ENCODE measurements at regions not wholly inside any gene's neighbourhood (a gene's known extent, or its start where the extent isn't known, plus 50 kb on each side); places are given as distances from the start of the nearest gene placed in this dataset.

DNA sequence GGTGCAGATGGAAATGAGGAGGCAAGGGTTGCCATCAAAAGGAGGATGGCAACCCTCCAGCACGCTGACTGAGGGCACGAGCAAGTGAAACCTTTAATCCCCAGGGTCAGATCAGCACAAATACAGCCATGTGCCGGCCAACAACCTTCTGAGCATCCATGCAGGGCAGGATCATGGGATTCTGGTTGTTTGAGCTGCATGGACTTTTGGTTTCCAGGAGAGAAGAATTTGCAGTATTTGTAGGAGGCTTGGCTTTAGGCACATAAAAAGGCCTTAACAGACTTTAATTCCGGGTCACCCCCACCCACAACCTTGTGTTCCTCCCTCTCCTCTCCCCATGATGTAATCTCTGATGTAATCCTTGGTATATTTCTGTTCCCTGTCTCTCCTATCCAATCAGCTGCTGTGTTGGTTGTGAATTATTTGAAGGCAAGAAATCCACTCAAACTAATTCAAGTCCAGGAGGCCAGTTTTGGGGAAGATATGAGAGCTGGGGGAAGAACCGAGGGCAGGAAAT, 254.3 kb downstream of the SHQ1 start:
- no peak for DNase-seq (ENCODE audit: low read depth)

DNA sequence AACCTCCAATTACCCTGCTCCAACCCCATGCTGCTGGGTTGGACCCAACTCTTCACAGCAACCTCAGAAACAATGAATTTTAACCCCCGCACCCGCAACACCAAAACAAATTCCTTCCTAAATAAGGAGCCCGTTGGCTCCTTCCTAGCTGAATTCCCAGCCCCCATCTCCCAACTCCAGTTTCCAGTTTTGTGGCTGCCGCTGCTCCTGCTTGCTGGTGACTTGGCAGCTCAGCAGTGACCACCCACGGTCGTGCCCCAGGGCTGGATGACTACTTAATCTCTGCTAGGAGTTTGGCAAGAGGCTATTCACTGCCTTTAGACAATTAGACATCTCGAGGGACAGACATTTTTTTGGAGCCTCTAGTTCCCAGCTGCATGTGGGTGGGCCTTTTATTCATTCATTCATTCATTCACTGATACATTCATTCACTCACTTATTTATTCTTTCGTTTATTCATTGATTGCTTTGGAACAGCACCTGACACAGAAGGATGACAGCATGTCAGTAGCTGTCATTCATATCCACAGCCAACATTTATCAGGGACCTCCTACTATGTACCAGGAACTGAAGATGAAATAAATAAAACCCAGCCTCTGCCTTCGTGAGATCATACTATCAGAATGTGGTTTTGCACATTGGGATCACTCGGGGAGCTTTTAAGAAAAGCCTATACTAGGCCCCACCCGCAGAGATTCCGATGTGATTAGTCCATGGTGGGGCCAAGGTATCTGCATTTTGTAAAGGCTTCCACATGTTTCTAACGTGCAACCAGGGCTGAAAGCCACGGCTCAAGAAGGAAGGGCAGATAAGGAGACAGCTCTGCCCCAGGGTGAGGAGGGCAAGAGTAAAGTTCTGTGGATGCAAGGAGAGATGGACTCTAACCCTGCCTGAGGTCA, 256.5 kb downstream of the SHQ1 start:
- peak; percentile 99 for DNase-seq (ENCODE audit: low read depth)

- DNase-seq (ENCODE audit: low read depth), result no peak
Observed at GRCh38 chr3:72590732-72591221, 257.5 kb downstream of the SHQ1 start.

- no peak for DNase-seq (ENCODE audit: low read depth)
Observed at GRCh38 chr3:72587282-72587681, 261.0 kb downstream of the SHQ1 start.

DNA sequence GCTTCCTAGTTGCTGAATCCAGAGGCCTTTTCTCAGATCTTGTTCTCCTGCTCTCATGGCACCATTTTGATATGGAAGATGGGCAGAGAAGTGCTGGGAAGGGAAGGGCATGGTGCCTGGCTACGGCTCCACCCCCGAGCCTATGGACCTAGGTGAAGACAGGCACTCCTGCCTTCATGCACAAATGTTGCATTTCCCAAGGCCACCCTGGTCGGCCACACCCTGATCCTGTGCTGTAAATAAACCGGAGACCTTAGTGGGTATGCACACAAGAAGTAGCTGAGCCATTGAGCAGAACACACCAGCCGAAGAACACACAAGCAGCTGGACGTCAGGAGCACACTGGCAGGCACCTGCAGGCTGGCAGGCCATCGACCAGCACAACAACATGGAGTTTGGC, 261.6 kb downstream of the SHQ1 start:
- DNase-seq (ENCODE audit: low read depth), result no peak

GRCh38 chr3:72585966-72586365, 262.3 kb downstream of the SHQ1 start:
- no peak for DNase-seq (ENCODE audit: low read depth)

DNA sequence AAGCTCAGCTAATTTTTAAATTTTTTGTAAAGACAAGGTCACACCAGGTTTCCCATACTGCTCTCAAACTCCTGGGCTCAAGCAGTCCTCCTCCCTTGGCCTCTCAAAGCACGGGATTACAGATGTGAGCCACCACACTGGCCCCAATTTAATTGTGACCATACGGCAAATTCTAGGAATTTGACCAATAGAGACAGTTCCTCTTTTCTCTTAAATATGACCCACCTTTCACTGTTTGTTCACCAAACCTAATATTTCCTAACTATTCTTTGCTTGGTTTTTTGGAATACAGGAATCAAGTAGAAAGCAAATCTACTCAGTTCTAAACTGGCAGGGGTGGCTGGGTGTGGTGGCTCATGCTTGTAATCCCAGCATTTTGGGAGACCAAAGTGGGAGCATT, 264.0 kb downstream of the SHQ1 start:
- DNase-seq (ENCODE audit: low read depth), result no peak

GRCh38 chr3:72582963-72583362, 265.3 kb downstream of the SHQ1 start:
- no peak for DNase-seq (ENCODE audit: low read depth)

- no peak for DNase-seq (ENCODE audit: low read depth)
Observed at GRCh38 chr3:72582211-72582878, 265.9 kb downstream of the SHQ1 start.

DNA sequence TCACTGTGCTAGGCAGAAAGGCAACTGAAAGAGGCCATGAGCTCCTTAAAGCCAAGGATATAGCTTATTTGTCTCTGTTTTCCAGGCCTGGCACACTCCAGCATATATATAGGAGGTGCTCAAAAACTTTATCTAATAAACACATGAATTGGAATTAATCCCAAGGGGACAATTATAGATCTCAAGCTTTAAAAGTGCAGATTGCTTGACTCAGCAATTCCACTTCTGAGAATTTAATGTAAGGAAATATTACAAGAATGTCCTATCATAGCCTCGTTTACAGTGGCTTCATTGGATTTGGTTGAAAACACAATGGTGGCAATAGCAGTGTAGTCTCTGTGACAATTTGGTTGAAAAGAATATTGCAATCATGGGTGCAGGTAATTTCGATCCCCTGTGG, 267.3 kb downstream of the SHQ1 start:
- no peak for DNase-seq (ENCODE audit: low read depth)

- no peak for DNase-seq (ENCODE audit: low read depth)
Observed at GRCh38 chr3:72580246-72580756, 267.9 kb downstream of the SHQ1 start.

GRCh38 chr3:72579581-72580245, 268.5 kb downstream of the SHQ1 start:
- DNase-seq (ENCODE audit: low read depth), result no peak

- no peak for DNase-seq (ENCODE audit: low read depth)
Observed at GRCh38 chr3:72579191-72579580, 269.1 kb downstream of the SHQ1 start.

GRCh38 chr3:72577190-72577589, 271.1 kb downstream of the SHQ1 start:
- no peak for DNase-seq (ENCODE audit: low read depth)

GRCh38 chr3:72576563-72576962, 271.7 kb downstream of the SHQ1 start:
- DNase-seq (ENCODE audit: low read depth), result no peak

- no peak for DNase-seq (ENCODE audit: low read depth)
Observed at GRCh38 chr3:72574144-72574543, 274.1 kb downstream of the SHQ1 start.

GRCh38 chr3:72573051-72573450, 275.2 kb downstream of the SHQ1 start:
- no peak for DNase-seq (ENCODE audit: low read depth)

DNA sequence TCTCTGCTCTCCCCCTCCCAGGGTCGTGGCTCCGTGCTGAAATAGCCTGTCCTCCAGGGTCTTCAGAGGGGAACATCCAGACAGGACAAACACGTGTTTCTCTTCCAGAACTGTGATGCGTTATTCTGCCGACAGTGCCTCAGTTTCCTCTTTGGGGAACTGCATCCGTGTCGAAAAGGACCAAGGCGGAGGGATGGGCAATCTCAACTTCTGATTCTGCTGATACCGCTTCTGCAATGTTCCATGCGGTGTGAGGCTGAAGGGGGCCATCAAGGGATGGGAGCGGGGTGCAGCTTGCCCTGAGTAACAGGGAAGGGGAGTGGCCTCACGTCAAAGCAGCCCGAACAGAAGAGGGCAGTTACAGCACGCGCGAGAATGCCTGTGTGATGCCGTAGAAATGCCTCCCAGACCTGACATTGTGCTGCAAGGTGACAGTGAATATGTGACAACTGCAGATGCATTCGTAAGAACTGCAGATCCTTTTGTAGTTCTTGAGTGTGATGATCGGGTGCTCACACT, 275.7 kb downstream of the SHQ1 start:
- no peak for DNase-seq (ENCODE audit: low read depth)

GRCh38 chr3:72571638-72572114, 276.6 kb downstream of the SHQ1 start:
- no peak for DNase-seq (ENCODE audit: low read depth)

- no peak for DNase-seq (ENCODE audit: low read depth)
Observed at GRCh38 chr3:72571052-72571451, 277.2 kb downstream of the SHQ1 start.

DNA sequence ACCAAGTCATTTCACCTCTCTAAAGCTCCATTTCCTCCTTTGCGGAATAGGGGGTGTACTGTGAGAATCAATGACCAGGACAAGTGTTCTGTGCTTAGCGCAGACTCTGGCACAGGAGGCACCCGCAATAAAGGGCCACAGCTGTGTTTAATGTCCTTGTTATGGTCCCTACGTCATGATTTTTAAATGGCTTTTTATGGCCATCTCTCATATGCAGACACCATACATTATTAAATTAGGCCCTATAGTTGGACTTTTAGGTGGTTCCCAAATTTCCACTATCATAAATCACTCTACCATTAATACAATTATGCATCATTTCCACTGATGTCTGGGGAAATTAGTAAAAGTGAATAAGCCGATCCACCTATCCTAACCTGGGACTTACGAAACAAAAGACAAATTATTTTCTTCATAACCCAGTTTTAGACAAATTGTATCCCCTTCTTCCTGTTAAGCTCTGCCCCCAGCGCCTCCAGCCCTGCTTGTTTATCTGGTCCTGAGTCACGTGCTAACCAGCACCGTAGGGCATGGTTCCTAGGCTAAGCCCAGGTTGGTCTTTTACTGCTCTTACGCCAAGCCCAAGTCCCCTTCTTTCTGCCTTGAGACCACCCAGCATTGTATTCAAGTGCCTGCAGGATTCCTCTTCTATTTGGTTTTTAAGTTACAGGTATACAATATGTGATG, 278.3 kb downstream of the SHQ1 start:
- no peak for DNase-seq (ENCODE audit: low read depth)
